Stimulated activated naive B cell treated with anti-CD40 and anti-IgM and Interleukin-4, amounts not matched to agents 10 μg/mL and 1 μg/mL and 100 μg/mL, for 72 hours (primary cell): ENCODE measurements at regions not wholly inside any gene's neighbourhood (a gene's known extent, or its start where the extent isn't known, plus 50 kb on each side); places are given as distances from the start of the nearest gene placed in this dataset.

Source experiments
- ATAC-seq, 2 donors: fragments of 150-1000 bp; cut with Tn5 transposase; replicated peaks; 2 replicates each; pipeline ENCODE4 v1.10.0; 2021; ENCODE audit warnings: moderate library complexity in 1 of 2
- DNase-seq: peaks from one replicate; pipeline ENCODE4 v3.0.0; 2021
- H3K27ac Mint-ChIP-seq: one replicate; pipeline ENCODE4 v1.8.0; 2022; ENCODE audit warnings: mild to moderate bottlenecking, mixed read lengths
- H3K27me3 Mint-ChIP-seq, 2 donors: one replicate each; pipeline ENCODE4 v1.8.0; 2022; ENCODE audit warnings: mixed read lengths in 2 of 2
- H3K36me3 Mint-ChIP-seq, 2 donors: one replicate each; pipeline ENCODE4 v1.8.0; 2022; ENCODE audit warnings: mixed read lengths in 2 of 2, mild to moderate bottlenecking in 1 of 2
- H3K4me1 Mint-ChIP-seq, 2 donors: one replicate each; pipeline ENCODE4 v1.8.0; 2022; ENCODE audit warnings: mixed read lengths in 2 of 2, mild to moderate bottlenecking in 1 of 2
- H3K4me3 Mint-ChIP-seq, 2 donors: one replicate each; pipeline ENCODE4 v1.8.0; 2022; ENCODE audit warnings: mild to moderate bottlenecking in 2 of 2, mixed read lengths in 2 of 2, moderate library complexity in 1 of 2
- H3K9me3 Mint-ChIP-seq, 2 donors: one replicate each; pipeline ENCODE4 v1.8.0; 2022; ENCODE audit warnings: mixed read lengths in 2 of 2, mild to moderate bottlenecking in 1 of 2

DNA sequence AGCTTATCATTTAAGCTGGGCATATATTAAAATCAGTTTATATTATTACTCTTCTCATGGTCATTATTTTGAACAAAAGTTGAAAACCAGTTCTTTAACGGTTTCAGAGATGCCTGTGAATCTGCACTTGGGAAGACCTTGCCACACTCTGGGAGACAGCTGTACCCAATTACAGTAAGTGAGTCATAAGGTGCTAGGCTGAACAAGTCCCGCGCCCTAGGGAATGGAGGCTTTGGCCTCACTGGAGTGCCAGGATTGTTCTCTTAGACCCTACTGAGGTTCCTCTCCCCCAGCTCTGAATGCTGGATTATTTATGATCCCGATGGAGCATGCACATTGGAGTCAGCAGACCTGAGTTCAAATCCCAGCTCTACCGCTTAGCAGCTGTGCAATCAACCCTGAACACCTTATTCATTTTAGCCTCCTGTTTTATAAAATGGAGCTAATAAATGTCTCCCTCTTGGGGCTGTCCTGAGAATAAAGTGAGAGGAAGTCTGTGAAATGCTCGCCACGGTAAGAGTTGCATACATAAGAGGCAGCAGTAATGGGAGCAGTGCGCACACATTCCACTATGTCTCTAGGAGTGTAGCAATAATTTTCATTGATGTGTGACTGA, 266.2 kb downstream of the FOXD2 start:
- H3K27me3 Mint-ChIP-seq = peaks cover 30 to 39% of the 10 kb centered on the region in 2 donors
- H3K36me3 Mint-ChIP-seq = no peaks in the 10 kb centered on the region
- no peak for ATAC-seq
- H3K27ac Mint-ChIP-seq = no peak overlapping the region
- H3K4me3 Mint-ChIP-seq = no peak overlapping the region
- DNase-seq = no peak
- no peaks in the 10 kb centered on the region for H3K9me3 Mint-ChIP-seq
- peaks cover 5 to 13% of the 10 kb centered on the region in 2 donors for H3K4me1 Mint-ChIP-seq

DNA sequence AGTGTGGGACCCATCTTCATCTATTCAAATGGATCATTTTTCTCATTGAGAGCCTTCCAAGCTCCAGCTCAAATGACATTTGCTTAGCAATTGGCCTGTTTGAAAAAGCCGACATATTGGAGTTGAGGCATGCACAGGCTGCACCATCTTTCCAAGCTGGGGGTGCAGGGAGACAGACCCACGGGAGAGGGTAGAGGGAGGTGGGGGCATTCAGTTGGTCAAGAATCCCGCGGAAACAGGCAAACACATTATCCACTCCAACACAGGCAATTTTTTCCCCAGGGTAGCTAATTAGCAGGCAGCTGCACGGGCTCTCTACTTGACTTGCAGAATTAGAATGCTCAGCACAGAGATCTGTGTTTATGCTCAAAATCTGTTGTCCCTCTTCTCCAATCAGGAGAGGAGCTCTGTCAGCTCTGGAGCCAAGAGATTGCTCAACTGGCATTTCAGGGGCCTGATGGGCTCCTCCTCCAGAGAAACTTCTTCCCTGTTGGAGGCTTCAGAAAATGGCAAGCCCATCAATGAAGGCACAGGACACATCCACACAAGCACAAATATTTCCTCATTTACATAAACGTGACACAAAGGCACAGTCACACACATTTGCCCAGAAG, 267.8 kb downstream of the FOXD2 start:
- Mint-ChIP-seq H3K4me3 (no peak overlapping the region), H3K27ac (no peak overlapping the region), H3K4me1 (peaks cover 11 to 28% of the 10 kb centered on the region in 2 donors), H3K27me3 (peaks cover 39 to 54% of the 10 kb centered on the region in 2 donors), H3K9me3 (no peaks in the 10 kb centered on the region), H3K36me3 (no peaks in the 10 kb centered on the region)
- DNase-seq (no peak), ATAC-seq (no peak)

DNA sequence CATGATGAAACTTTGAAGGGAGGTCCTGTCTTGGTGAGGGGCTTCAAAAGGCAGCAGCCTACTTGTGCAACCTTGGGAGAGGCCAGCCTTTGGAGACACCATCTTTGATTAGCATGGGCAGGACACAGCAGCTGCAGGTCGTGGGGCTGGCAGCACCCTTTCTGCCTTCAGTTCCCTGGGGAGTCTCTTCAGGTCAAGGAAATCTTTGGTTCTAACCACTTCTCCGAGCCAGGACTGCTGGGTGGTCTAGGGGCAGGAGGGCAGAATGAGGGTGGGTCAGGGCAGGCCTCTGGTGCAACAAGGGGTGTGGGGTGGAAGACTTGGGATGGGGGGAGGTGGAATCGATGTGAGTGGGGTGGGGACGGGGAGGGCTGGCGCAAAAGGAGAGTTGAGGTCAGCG, 269.7 kb downstream of the FOXD2 start:
- Mint-ChIP-seq H3K27me3 (peaks cover 54 to 70% of the 10 kb centered on the region in 2 donors), H3K9me3 (no peaks in the 10 kb centered on the region), H3K4me1 (peaks cover 11 to 31% of the 10 kb centered on the region in 2 donors), H3K27ac (no peak overlapping the region), H3K4me3 (no peak overlapping the region), H3K36me3 (no peaks in the 10 kb centered on the region)
- DNase-seq (no peak), ATAC-seq (no peak)

GRCh38 chr1:47708019-47708535, 270.2 kb downstream of the FOXD2 start:
- Mint-ChIP-seq H3K27me3 (peaks cover 60 to 76% of the 10 kb centered on the region in 2 donors), H3K4me3 (peak overlapping the region; percentile 49 to 73), H3K9me3 (no peaks in the 10 kb centered on the region), H3K27ac (peak overlapping the region; percentile 81), H3K36me3 (no peaks in the 10 kb centered on the region), H3K4me1 (peaks cover 11 to 31% of the 10 kb centered on the region in 2 donors)
- DNase-seq (no peak), ATAC-seq (no peak)

DNA sequence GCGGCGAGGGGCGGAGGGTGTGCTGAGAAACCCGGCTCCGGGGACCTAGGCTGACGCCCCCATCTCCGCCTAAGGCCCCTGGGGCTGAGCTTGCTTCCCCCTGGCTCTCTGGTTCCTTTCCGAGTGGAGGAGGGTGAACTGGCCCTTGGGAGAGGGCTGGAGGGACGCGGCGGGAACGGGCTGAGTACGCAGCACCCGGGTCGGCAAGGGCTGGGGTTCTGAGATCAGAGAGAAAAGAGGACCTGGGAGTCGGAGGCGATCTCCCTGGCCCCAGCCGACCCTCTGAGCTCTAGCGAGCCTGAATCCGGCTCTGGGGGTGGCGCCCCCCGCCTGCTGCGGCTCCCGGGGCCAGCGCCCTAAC, 270.8 kb downstream of the FOXD2 start:
- no peak for ATAC-seq
- DNase-seq = no peak
- H3K27ac Mint-ChIP-seq = peak overlapping the region; percentile 80
- peak overlapping the region; percentile 66 to 73 for H3K4me3 Mint-ChIP-seq
- H3K9me3 Mint-ChIP-seq = no peaks in the 10 kb centered on the region
- H3K36me3 Mint-ChIP-seq = no peaks in the 10 kb centered on the region
- H3K27me3 Mint-ChIP-seq = peaks cover 65 to 82% of the 10 kb centered on the region in 2 donors
- H3K4me1 Mint-ChIP-seq = peaks cover 11 to 31% of the 10 kb centered on the region in 2 donors

- DNase-seq (no peak), ATAC-seq (peak; percentile 33 to 36)
- Mint-ChIP-seq H3K27me3 (peaks cover 71 to 88% of the 10 kb centered on the region in 2 donors), H3K9me3 (no peaks in the 10 kb centered on the region), H3K4me3 (peak overlapping the region; percentile 66 to 73), H3K27ac (peak overlapping the region; percentile 42), H3K4me1 (peaks cover 11 to 31% of the 10 kb centered on the region in 2 donors), H3K36me3 (no peaks in the 10 kb centered on the region)
Measured at GRCh38 chr1:47709019-47709871, 271.4 kb downstream of the FOXD2 start.

GRCh38 chr1:47709872-47710231, 272.0 kb downstream of the FOXD2 start:
- no peak overlapping the region for H3K27ac Mint-ChIP-seq
- peaks cover 11 to 31% of the 10 kb centered on the region in 2 donors for H3K4me1 Mint-ChIP-seq
- no peaks in the 10 kb centered on the region for H3K9me3 Mint-ChIP-seq
- ATAC-seq (peak in 1 of 2 donors; percentile 4), DNase-seq (no peak)
- H3K36me3 Mint-ChIP-seq = no peaks in the 10 kb centered on the region
- H3K27me3 Mint-ChIP-seq = peaks cover 72 to 84% of the 10 kb centered on the region in 2 donors
- peak overlapping the region; percentile 65 to 73 for H3K4me3 Mint-ChIP-seq

DNA sequence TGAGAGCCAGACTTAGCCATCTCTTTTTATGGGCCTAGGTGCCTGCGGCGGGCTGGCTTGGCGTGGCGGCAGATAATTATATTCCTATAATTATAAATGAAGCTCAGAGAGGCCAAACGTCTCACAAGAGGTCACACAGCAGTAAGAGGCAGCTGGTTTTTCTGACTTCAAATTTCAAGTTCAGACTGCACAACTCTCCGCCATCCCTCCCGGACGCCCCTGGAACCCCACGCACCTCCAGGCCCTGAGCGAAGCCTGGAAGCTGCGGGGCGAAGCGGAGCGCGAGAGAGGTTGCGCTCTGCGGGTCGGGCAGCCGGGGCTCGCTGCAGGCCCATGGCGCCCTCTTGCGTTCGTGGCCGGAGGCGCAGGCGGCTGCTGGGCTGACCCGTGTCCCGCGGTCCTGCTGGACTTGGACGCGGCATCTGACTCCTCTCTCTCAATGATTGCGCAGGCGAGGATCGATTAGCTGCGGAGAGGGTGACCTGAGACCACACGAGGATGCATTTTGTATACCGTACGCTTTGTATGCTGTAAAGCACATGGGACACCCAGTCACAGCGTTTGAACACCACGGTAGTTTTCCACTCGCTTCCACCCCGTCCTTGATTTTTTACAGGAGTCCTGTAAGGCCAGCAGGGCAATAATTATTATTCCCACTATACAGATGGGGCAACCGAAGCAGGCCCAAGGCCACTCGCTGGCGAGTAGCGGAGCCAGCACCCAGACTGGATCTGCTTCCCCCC, 272.7 kb downstream of the FOXD2 start:
- H3K4me3 Mint-ChIP-seq = peak overlapping the region; percentile 48 to 73
- peak; percentile 65 to 73 for ATAC-seq
- peak; percentile 52 for DNase-seq
- H3K36me3 Mint-ChIP-seq = no peaks in the 10 kb centered on the region
- H3K4me1 Mint-ChIP-seq = peaks cover 11 to 31% of the 10 kb centered on the region in 2 donors
- peak overlapping the region; percentile 31 for H3K27ac Mint-ChIP-seq
- no peaks in the 10 kb centered on the region for H3K9me3 Mint-ChIP-seq
- H3K27me3 Mint-ChIP-seq = peaks cover 73 to 83% of the 10 kb centered on the region in 2 donors
